ENCODE measurements at regions not wholly inside any gene's neighbourhood (a gene's known extent, or its start where the extent isn't known, plus 50 kb on each side); places are given as distances from the start of the nearest gene placed in this dataset.
A peak's percentile ranks its signal among the peaks of the same experiment; 100 is the strongest.

- DNase-seq, result no peak
Observed at GRCh38 chrX:120021927-120022326, 55.6 kb downstream of the RHOXF2B start.

- no peak for DNase-seq
Observed at GRCh38 chrX:120020305-120020704, 57.2 kb downstream of the RHOXF2B start.

- no peak for DNase-seq
Observed at GRCh38 chrX:120016068-120016441, 61.4 kb downstream of the RHOXF2B start.

GRCh38 chrX:120015145-120016067, 62.1 kb downstream of the RHOXF2B start:
- peak; percentile 6 for DNase-seq

GRCh38 chrX:120014354-120015130, 62.9 kb downstream of the RHOXF2B start:
- DNase-seq, result no peak

- no peak for DNase-seq
Observed at GRCh38 chrX:120001787-120002186, 58.2 kb upstream of the NKAP start.

GRCh38 chrX:120000490-120001246, 57.1 kb upstream of the NKAP start:
- DNase-seq, result no peak

- no peak for DNase-seq
Observed at GRCh38 chrX:119999087-119999634, 55.6 kb upstream of the NKAP start.

- DNase-seq, result no peak
Observed at GRCh38 chrX:119997570-119997969, 54.0 kb upstream of the NKAP start.

- DNase-seq, result no peak
Observed at GRCh38 chrX:119996600-119997524, 53.3 kb upstream of the NKAP start.

- DNase-seq, result no peak
Observed at GRCh38 chrX:119996069-119996468, 52.5 kb upstream of the NKAP start.
